ENCODE measurements at regions not wholly inside any gene's neighbourhood (a gene's known extent, or its start where the extent isn't known, plus 50 kb on each side); places are given as distances from the start of the nearest gene placed in this dataset.

DNA sequence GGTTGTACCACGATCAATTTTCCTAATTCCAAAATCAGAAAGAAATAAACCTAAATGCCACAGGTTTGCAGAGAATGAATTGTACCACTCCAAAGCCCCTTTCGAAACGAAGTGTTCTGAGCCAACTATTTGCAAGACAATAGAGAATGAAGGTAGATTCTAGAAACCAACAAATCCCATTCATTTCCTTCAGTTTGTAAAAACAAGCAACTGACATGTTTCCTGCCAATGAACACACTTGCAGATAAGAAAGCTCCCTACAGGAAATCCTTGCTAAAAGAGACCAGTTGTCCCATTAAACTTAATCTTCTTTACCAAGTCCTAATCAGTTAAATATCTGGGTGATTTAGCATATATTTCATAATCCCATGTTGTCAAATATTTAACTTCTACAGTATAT lies 198.4 kb upstream of the FOXN3 start:
- TF ChIP-seq CTCF (IDR thresholded peaks at IDR 0.05) (no peak), ZFX (IDR thresholded peaks at IDR 0.05; ENCODE audit: borderline replicate concordance) (no peak)
